ENCODE measurements at regions not wholly inside any gene's neighbourhood (a gene's known extent, or its start where the extent isn't known, plus 50 kb on each side); places are given as distances from the start of the nearest gene placed in this dataset.

DNA sequence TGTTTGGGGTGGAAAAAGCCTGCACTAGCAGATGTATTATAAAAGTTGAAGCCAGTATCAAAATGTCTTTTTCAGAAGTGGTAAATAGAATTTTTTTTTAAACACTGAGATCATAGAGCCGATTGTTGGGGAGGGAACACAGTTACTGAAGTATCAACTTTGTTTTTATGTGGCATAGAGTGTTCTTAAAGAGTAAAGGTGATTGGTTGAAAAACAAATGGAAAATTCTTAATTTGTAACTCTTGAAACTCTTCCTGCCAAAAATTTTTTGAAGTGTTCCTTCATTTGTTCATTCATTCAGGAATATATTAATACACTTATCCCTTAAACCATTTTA is 83.3 kb downstream of the DISP1 start (continued):
- TF ChIP-seq, protein P1, sequence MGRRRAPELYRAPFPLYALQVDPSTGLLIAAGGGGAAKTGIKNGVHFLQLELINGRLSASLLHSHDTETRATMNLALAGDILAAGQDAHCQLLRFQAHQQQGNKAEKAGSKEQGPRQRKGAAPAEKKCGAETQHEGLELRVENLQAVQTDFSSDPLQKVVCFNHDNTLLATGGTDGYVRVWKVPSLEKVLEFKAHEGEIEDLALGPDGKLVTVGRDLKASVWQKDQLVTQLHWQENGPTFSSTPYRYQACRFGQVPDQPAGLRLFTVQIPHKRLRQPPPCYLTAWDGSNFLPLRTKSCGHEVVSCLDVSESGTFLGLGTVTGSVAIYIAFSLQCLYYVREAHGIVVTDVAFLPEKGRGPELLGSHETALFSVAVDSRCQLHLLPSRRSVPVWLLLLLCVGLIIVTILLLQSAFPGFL (CRISPR knock-in tag; IDR thresholded peaks at IDR 0.05) = no peak
- TF ChIP-seq ZKSCAN8 (CRISPR knock-in tag; IDR thresholded peaks at IDR 0.05) (no peak), TAF7 (tag; IDR thresholded peaks at IDR 0.05) (no peak), TARDBP (IDR thresholded peaks at IDR 0.05) (no peak), HMG20B (CRISPR knock-in tag; IDR thresholded peaks at IDR 0.05) (no peak)
- TF ChIP-seq, protein P2, sequence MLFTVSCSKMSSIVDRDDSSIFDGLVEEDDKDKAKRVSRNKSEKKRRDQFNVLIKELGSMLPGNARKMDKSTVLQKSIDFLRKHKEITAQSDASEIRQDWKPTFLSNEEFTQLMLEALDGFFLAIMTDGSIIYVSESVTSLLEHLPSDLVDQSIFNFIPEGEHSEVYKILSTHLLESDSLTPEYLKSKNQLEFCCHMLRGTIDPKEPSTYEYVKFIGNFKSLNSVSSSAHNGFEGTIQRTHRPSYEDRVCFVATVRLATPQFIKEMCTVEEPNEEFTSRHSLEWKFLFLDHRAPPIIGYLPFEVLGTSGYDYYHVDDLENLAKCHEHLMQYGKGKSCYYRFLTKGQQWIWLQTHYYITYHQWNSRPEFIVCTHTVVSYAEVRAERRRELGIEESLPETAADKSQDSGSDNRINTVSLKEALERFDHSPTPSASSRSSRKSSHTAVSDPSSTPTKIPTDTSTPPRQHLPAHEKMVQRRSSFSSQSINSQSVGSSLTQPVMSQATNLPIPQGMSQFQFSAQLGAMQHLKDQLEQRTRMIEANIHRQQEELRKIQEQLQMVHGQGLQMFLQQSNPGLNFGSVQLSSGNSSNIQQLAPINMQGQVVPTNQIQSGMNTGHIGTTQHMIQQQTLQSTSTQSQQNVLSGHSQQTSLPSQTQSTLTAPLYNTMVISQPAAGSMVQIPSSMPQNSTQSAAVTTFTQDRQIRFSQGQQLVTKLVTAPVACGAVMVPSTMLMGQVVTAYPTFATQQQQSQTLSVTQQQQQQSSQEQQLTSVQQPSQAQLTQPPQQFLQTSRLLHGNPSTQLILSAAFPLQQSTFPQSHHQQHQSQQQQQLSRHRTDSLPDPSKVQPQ (CRISPR knock-in tag; IDR thresholded peaks at IDR 0.05; ENCODE audit: borderline replicate concordance) = no peak
- TF ChIP-seq, protein P3, sequence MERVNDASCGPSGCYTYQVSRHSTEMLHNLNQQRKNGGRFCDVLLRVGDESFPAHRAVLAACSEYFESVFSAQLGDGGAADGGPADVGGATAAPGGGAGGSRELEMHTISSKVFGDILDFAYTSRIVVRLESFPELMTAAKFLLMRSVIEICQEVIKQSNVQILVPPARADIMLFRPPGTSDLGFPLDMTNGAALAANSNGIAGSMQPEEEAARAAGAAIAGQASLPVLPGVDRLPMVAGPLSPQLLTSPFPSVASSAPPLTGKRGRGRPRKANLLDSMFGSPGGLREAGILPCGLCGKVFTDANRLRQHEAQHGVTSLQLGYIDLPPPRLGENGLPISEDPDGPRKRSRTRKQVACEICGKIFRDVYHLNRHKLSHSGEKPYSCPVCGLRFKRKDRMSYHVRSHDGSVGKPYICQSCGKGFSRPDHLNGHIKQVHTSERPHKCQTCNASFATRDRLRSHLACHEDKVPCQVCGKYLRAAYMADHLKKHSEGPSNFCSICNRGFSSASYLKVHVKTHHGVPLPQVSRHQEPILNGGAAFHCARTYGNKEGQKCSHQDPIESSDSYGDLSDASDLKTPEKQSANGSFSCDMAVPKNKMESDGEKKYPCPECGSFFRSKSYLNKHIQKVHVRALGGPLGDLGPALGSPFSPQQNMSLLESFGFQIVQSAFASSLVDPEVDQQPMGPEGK (CRISPR knock-in tag; IDR thresholded peaks at IDR 0.05; ENCODE audit: borderline replicate concordance) = no peak
